H9 (cell line): ENCODE measurements at regions not wholly inside any gene's neighbourhood (a gene's known extent, or its start where the extent isn't known, plus 50 kb on each side); places are given as distances from the start of the nearest gene placed in this dataset.

ENCODE experiments used
- DNase-seq: peaks from one replicate; pipeline ENCODE4 v3.0.0-alpha.2; 2017
- H2AFZ ChIP-seq: one replicate; pipeline ENCODE4 v1.6.1; 2013; ENCODE audit warnings: mild to moderate bottlenecking, low read length, control low read depth, moderate library complexity
- H2AK5ac ChIP-seq: 2 replicates; pipeline ENCODE4 v1.6.1; 2013; ENCODE audit warnings: low read length, control low read depth, mixed read lengths; ENCODE audit not compliant: insufficient read length
- H2BK120ac ChIP-seq: one replicate; pipeline ENCODE4 v1.6.1; 2013; ENCODE audit warnings: low read depth, mild to moderate bottlenecking, low read length, control low read depth, inconsistent platforms; ENCODE audit not compliant: poor library complexity, severe bottlenecking
- H2BK12ac ChIP-seq: 2 replicates; pipeline ENCODE4 v1.6.1; 2013; ENCODE audit warnings: low read length, control low read depth, mixed read lengths, low read depth; ENCODE audit not compliant: insufficient read length
- H2BK15ac ChIP-seq: 2 replicates; pipeline ENCODE4 v1.6.1; 2013; ENCODE audit warnings: low read depth, low read length, control low read depth
- H2BK20ac ChIP-seq: one replicate; pipeline ENCODE4 v1.6.1; 2013; ENCODE audit warnings: low read depth, mild to moderate bottlenecking, low read length, control low read depth, inconsistent platforms; ENCODE audit not compliant: poor library complexity, severe bottlenecking
- H2BK5ac ChIP-seq: 2 replicates; pipeline ENCODE4 v1.6.1; 2013; ENCODE audit warnings: low read length, control low read depth, mixed read lengths; ENCODE audit not compliant: insufficient read length
- H3K14ac ChIP-seq: 2 replicates; pipeline ENCODE4 v1.6.1; 2013; ENCODE audit warnings: low read length, control low read depth; ENCODE audit not compliant: insufficient read depth
- H3K18ac ChIP-seq: 2 replicates; pipeline ENCODE4 v1.6.1; 2013; ENCODE audit warnings: low read depth, mild to moderate bottlenecking, mixed read lengths, low read length, control low read depth; ENCODE audit not compliant: insufficient read length
- H3K23ac ChIP-seq: 2 replicates; pipeline ENCODE4 v1.6.1; 2013; ENCODE audit warnings: low read length, control low read depth, mixed read lengths, low read depth; ENCODE audit not compliant: insufficient read length
- H3K23me2 ChIP-seq: 2 replicates; pipeline ENCODE4 v1.6.1; 2013; ENCODE audit warnings: low read depth, mild to moderate bottlenecking, mixed read lengths, low read length, control low read depth; ENCODE audit not compliant: insufficient read length, poor library complexity, severe bottlenecking
- H3K27ac ChIP-seq: 2 replicates; pipeline ENCODE4 v1.5.1; 2013; ENCODE audit warnings: low read length, control low read depth, mixed read lengths, low read depth; ENCODE audit not compliant: insufficient read length
- H3K27me3 ChIP-seq: 2 replicates; pipeline ENCODE4 v1.6.1; 2013; ENCODE audit warnings: low read length, control low read depth, inconsistent platforms; ENCODE audit not compliant: insufficient read depth
- H3K4ac ChIP-seq: 2 replicates; pipeline ENCODE4 v1.6.1; 2013; ENCODE audit warnings: low read depth, mild to moderate bottlenecking, control low read depth, inconsistent platforms, low read length, moderate library complexity
- H3K4me1 ChIP-seq: 2 replicates; pipeline ENCODE4 v1.6.1; 2013; ENCODE audit warnings: low read length, control low read depth, inconsistent platforms; ENCODE audit not compliant: insufficient read depth
- H3K4me2 ChIP-seq: 2 replicates; pipeline ENCODE4 v1.6.1; 2013; ENCODE audit warnings: low read length, control low read depth, mixed read lengths; ENCODE audit not compliant: insufficient read length, insufficient read depth
- H3K56ac ChIP-seq: 2 replicates; pipeline ENCODE4 v1.6.1; 2013; ENCODE audit warnings: low read depth, mild to moderate bottlenecking, mixed read lengths, low read length, control low read depth; ENCODE audit not compliant: insufficient read length
- H3K79me1 ChIP-seq: 2 replicates; pipeline ENCODE4 v1.6.1; 2013; ENCODE audit warnings: low read depth, mild to moderate bottlenecking, moderate library complexity, low read length, control low read depth, inconsistent platforms; ENCODE audit not compliant: insufficient read depth, poor library complexity, severe bottlenecking
- H3K79me2 ChIP-seq: 2 replicates; pipeline ENCODE4 v1.6.1; 2013; ENCODE audit warnings: low read length, control low read depth, inconsistent platforms; ENCODE audit not compliant: insufficient read depth
- H3K9ac ChIP-seq: 2 replicates; pipeline ENCODE4 v1.6.1; 2013; ENCODE audit warnings: low read length, control low read depth, mixed read lengths; ENCODE audit not compliant: insufficient read length; ENCODE audit errors: extremely low read depth
- H3K9me3 ChIP-seq: one replicate; pipeline ENCODE4 v1.6.1; 2013; ENCODE audit warnings: low read depth, low read length, inconsistent platforms; ENCODE audit not compliant: control insufficient read depth
- H3T11ph ChIP-seq: one replicate; pipeline ENCODE4 v1.6.1; 2013; ENCODE audit warnings: mild to moderate bottlenecking, low read length, control low read depth, inconsistent platforms
- H4K20me1 ChIP-seq: one replicate; pipeline ENCODE4 v1.6.1; 2013; ENCODE audit not compliant: control insufficient read depth, insufficient read length, insufficient read depth
- H4K5ac ChIP-seq: 2 replicates; pipeline ENCODE4 v1.6.1; 2013; ENCODE audit warnings: low read depth, mild to moderate bottlenecking, mixed read lengths, low read length, control low read depth; ENCODE audit not compliant: insufficient read length
- H4K8ac ChIP-seq: replicated peaks from 2 replicates; pipeline ENCODE4 v1.6.1; 2013; ENCODE audit warnings: low read length, control low read depth, mixed read lengths, low read depth; ENCODE audit not compliant: insufficient read length
- H4K91ac ChIP-seq: 2 replicates; pipeline ENCODE4 v1.6.1; 2013; ENCODE audit warnings: low read depth, mild to moderate bottlenecking, moderate library complexity, mixed read lengths, low read length, control low read depth; ENCODE audit not compliant: insufficient read length
- H3K27ac Mint-ChIP-seq, 3 experiments: 2 replicates in 2 of 3; 3 replicates in 1 of 3; pipeline ENCODE4 v1.8.0; 2020 to 2021; ENCODE audit warnings: mixed read lengths in 3 of 3, mild to moderate bottlenecking in 1 of 3, moderate library complexity in 1 of 3
- H3K27me3 Mint-ChIP-seq: 2 replicates; pipeline ENCODE4 v1.8.0; 2021; ENCODE audit warnings: low read depth, mild to moderate bottlenecking, moderate library complexity, mixed read lengths
- H3K36me3 Mint-ChIP-seq, 3 experiments: 2 replicates in 2 of 3; 3 replicates in 1 of 3; pipeline ENCODE4 v1.8.0; 2020 to 2021; ENCODE audit warnings: low read depth in 3 of 3, mixed read lengths in 3 of 3; ENCODE audit not compliant: insufficient read depth in 1 of 3
- H3K4me1 Mint-ChIP-seq, 2 experiments: 2 replicates each; pipeline ENCODE4 v1.8.0; 2020; ENCODE audit warnings: mixed read lengths in 2 of 2
- H3K4me3 Mint-ChIP-seq, 2 experiments: 2 replicates in 1 of 2; 3 replicates in 1 of 2; pipeline ENCODE4 v1.8.0; 2020 to 2021; ENCODE audit warnings: mild to moderate bottlenecking in 2 of 2, mixed read lengths in 2 of 2, moderate library complexity in 1 of 2
- H3K9me3 Mint-ChIP-seq, 2 experiments: 2 replicates in 1 of 2; 3 replicates in 1 of 2; pipeline ENCODE4 v1.8.0; 2020; ENCODE audit warnings: mild to moderate bottlenecking in 2 of 2, mixed read lengths in 2 of 2, moderate library complexity in 1 of 2
- TF ChIP-seq, protein P1 (sequence below): fragments of 200-600 bp; sonication (generic); conservative IDR thresholded peaks from 3 replicates; pipeline ENCODE4 v1.8.0; 2021; ENCODE audit warnings: antibody characterized with exemption, mild to moderate bottlenecking

GRCh38 chr18:8932866-8933265, 169.6 kb upstream of the NDUFV2 start:
- Mint-ChIP-seq H3K27ac (no peak overlapping the region), H3K36me3 (peaks cover 30 to 46% (median 36%) of the 10 kb centered on the region in 3 experiments), H3K9me3 (peaks cover 37 to 45% of the 10 kb centered on the region in 2 experiments)

More at GRCh38 chr18:8932866-8933265, 169.6 kb upstream of the NDUFV2 start:
- Histone ChIP-seq H3K14ac (no peak overlapping the region), H3K9ac (no peak overlapping the region), H4K91ac (no peak overlapping the region), H4K20me1 (no peaks in the 10 kb centered on the region), H3T11ph (no peak overlapping the region), H3K18ac (no peak overlapping the region), H2BK20ac (no peak overlapping the region), H3K23ac (no peak overlapping the region), H2AFZ (no peak overlapping the region), H4K8ac (no peak overlapping the region), H3K4me1 (peaks cover 10% of the 10 kb centered on the region; the same call in 1 of the 2 replicates), H3K79me1 (no peaks in the 10 kb centered on the region), H4K5ac (no peak overlapping the region), H3K9me3 (peaks cover 21% of the 10 kb centered on the region), H2BK5ac (no peak overlapping the region), H2BK120ac (no peak overlapping the region), H3K79me2 (no peaks in the 10 kb centered on the region), H2BK12ac (no peak overlapping the region), H2AK5ac (no peak overlapping the region), H2BK15ac (no peak overlapping the region), H3K27me3 (no peaks in the 10 kb centered on the region), H3K27ac (no peak overlapping the region), H3K56ac (no peak overlapping the region), H3K4me2 (no peak overlapping the region), H3K23me2 (no peaks in the 10 kb centered on the region), H3K4ac (no peak overlapping the region)
- DNase-seq = no peak
- no peaks in the 10 kb centered on the region; the same call in 1 of the 2 replicates for H3K27me3 Mint-ChIP-seq
- TF ChIP-seq, protein P1, sequence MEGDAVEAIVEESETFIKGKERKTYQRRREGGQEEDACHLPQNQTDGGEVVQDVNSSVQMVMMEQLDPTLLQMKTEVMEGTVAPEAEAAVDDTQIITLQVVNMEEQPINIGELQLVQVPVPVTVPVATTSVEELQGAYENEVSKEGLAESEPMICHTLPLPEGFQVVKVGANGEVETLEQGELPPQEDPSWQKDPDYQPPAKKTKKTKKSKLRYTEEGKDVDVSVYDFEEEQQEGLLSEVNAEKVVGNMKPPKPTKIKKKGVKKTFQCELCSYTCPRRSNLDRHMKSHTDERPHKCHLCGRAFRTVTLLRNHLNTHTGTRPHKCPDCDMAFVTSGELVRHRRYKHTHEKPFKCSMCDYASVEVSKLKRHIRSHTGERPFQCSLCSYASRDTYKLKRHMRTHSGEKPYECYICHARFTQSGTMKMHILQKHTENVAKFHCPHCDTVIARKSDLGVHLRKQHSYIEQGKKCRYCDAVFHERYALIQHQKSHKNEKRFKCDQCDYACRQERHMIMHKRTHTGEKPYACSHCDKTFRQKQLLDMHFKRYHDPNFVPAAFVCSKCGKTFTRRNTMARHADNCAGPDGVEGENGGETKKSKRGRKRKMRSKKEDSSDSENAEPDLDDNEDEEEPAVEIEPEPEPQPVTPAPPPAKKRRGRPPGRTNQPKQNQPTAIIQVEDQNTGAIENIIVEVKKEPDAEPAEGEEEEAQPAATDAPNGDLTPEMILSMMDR = no peak
- no peak overlapping the region for H3K4me3 Mint-ChIP-seq
- H3K4me1 Mint-ChIP-seq = peaks cover 35 to 46% of the 10 kb centered on the region in 2 experiments
